Hepatocyte (in vitro differentiated cells): ENCODE measurements at regions not wholly inside any gene's neighbourhood (a gene's known extent, or its start where the extent isn't known, plus 50 kb on each side); places are given as distances from the start of the nearest gene placed in this dataset.

Experiments
- DNase-seq: peaks from one replicate; pipeline ENCODE4 v3.0.0-alpha.2; 2016; ENCODE audit warnings: low spot score
- H2AFZ ChIP-seq: fragments of 200-600 bp; sonication (generic); 2 replicates; pipeline ENCODE4 v1.6.0; 2016; ENCODE audit warnings: antibody characterized with exemption, mild to moderate bottlenecking
- H3K27ac ChIP-seq: fragments of 200-600 bp; sonication (generic); 2 replicates; pipeline ENCODE4 v1.5.1; 2016; ENCODE audit warnings: mild to moderate bottlenecking
- H3K27me3 ChIP-seq: fragments of 200-600 bp; sonication (generic); 2 replicates; pipeline ENCODE4 v1.6.1; 2016
- H3K36me3 ChIP-seq: fragments of 200-600 bp; sonication (generic); replicated peaks from 2 replicates; pipeline ENCODE4 v1.5.1; 2016; ENCODE audit warnings: low read depth; ENCODE audit not compliant: insufficient read depth
- H3K4me1 ChIP-seq: fragments of 200-600 bp; sonication (generic); 2 replicates; pipeline ENCODE4 v1.5.1; 2016; ENCODE audit warnings: mild to moderate bottlenecking, moderate library complexity; ENCODE audit not compliant: insufficient read depth
- H3K4me2 ChIP-seq: fragments of 200-600 bp; sonication (generic); 2 replicates; pipeline ENCODE4 v1.6.0; 2016
- H3K4me3 ChIP-seq: fragments of 200-600 bp; sonication (generic); 2 replicates; pipeline ENCODE4 v1.5.1; 2016; ENCODE audit warnings: mild to moderate bottlenecking
- H3K79me2 ChIP-seq: fragments of 200-600 bp; sonication (generic); 2 replicates; pipeline ENCODE4 v1.6.0; 2017; ENCODE audit warnings: mild to moderate bottlenecking
- H3K9me2 ChIP-seq: fragments of 200-600 bp; sonication (generic); replicated peaks from 2 replicates; pipeline ENCODE4 v1.6.0; 2017; ENCODE audit warnings: mild to moderate bottlenecking; ENCODE audit not compliant: insufficient read depth
- H3K9me3 ChIP-seq: fragments of 200-600 bp; sonication (generic); 2 replicates; pipeline ENCODE4 v1.5.1; 2016; ENCODE audit warnings: low read depth, mild to moderate bottlenecking
- H4K20me1 ChIP-seq: fragments of 200-600 bp; sonication (generic); 2 replicates; pipeline ENCODE4 v1.6.0; 2016; ENCODE audit warnings: mild to moderate bottlenecking; ENCODE audit not compliant: insufficient read depth, poor library complexity, severe bottlenecking
- EZH2 ChIP-seq: fragments of 200-600 bp; sonication (generic); IDR thresholded peaks from 2 replicates; pipeline ENCODE4 v1.6.1; 2016; ENCODE audit warnings: antibody characterized with exemption, mild to moderate bottlenecking, borderline replicate concordance
- EZH2phosphoT487 ChIP-seq: fragments of 200-600 bp; sonication (generic); IDR thresholded peaks from one replicate; pipeline ENCODE4 v1.6.1; 2018; ENCODE audit warnings: antibody characterized with exemption, mild to moderate bottlenecking, low read depth, moderate library complexity; ENCODE audit not compliant: unreplicated experiment, severe bottlenecking
- WGBS: methylation state at CpG from one replicate; pipeline ENCODE4 v1.1.6; 2016; ENCODE audit warnings: low lambda C conversion rate; ENCODE audit errors: missing lambda C conversion rate; 5-methylcytosine and 5-hydroxymethylcytosine counted together
- TF ChIP-seq, protein P1 (sequence below): fragments of 200-600 bp; sonication (generic); IDR thresholded peaks from 2 replicates; pipeline ENCODE4 v1.5.1; 2016; ENCODE audit warnings: antibody characterized with exemption, mild to moderate bottlenecking; ENCODE audit not compliant: poor library complexity

DNA sequence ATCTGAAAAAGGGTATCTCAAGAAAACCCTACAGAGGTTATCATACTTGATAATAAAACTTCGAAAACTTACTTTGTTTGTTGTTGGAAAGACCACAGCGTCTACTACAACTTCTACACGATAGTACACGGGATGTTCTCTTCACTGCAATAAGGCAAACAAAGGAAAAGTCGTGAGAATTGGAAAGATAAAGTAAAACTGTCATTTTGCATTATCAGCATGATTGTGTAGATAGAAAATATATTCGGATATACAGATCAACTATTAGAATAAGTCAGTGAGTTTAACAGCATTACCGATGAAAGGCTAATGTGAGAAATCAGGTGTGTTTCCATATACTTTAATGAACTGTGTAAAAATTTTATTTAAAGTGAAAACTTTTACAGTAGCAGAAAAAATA lies 287.4 kb downstream of the KLF6 start:
- no peak for DNase-seq
- H3K4me1 ChIP-seq: no peaks in the 10 kb centered on the region
- H3K36me3 ChIP-seq: no peaks in the 10 kb centered on the region
- no peak overlapping the region for H3K4me2 ChIP-seq
- H3K79me2 ChIP-seq: no peaks in the 10 kb centered on the region
- no peaks in the 10 kb centered on the region for H3K27me3 ChIP-seq
- no peak overlapping the region for H3K4me3 ChIP-seq
- no peaks in the 10 kb centered on the region for H4K20me1 ChIP-seq
- no peaks in the 10 kb centered on the region for H3K9me3 ChIP-seq
- H3K9me2 ChIP-seq: no peaks in the 10 kb centered on the region
- H2AFZ ChIP-seq: no peak overlapping the region
- 58% methylated on average over 7 of the region's 7 CpGs for WGBS
- no peak overlapping the region for H3K27ac ChIP-seq
- TF ChIP-seq EZH2phosphoT487 (no peak), EZH2 (no peak)
- TF ChIP-seq, protein P1, sequence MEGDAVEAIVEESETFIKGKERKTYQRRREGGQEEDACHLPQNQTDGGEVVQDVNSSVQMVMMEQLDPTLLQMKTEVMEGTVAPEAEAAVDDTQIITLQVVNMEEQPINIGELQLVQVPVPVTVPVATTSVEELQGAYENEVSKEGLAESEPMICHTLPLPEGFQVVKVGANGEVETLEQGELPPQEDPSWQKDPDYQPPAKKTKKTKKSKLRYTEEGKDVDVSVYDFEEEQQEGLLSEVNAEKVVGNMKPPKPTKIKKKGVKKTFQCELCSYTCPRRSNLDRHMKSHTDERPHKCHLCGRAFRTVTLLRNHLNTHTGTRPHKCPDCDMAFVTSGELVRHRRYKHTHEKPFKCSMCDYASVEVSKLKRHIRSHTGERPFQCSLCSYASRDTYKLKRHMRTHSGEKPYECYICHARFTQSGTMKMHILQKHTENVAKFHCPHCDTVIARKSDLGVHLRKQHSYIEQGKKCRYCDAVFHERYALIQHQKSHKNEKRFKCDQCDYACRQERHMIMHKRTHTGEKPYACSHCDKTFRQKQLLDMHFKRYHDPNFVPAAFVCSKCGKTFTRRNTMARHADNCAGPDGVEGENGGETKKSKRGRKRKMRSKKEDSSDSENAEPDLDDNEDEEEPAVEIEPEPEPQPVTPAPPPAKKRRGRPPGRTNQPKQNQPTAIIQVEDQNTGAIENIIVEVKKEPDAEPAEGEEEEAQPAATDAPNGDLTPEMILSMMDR: no peak

DNA sequence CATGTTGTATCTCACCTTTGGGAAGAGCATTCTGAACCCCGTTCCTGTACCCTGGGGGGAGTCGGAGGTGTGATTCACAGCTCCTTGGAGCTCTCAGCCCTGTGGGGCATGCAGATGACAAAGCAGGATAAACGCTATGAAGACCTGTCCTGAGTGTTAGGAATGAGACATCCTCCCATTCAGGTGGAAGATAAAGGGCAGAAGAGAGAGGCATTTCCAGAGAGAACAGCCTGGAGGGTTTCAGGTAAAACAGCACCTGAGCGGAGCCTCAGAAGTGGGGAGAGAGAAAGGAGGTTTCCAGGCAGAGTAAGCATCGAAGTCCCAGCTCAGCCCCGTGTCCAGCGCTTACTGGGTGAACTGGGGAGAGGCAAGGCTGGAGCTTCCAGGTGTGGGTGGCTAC lies 288.9 kb downstream of the KLF6 start:
- H3K4me1 ChIP-seq: no peaks in the 10 kb centered on the region
- no peaks in the 10 kb centered on the region for H3K36me3 ChIP-seq
- no peak overlapping the region for H3K4me2 ChIP-seq
- H3K27ac ChIP-seq: no peak overlapping the region
- no peak for DNase-seq
- no peaks in the 10 kb centered on the region for H3K9me3 ChIP-seq
- WGBS: 67% methylated on average over 7 of the region's 7 CpGs
- no peaks in the 10 kb centered on the region for H3K79me2 ChIP-seq
- no peak overlapping the region for H3K4me3 ChIP-seq
- no peaks in the 10 kb centered on the region for H4K20me1 ChIP-seq
- TF ChIP-seq EZH2phosphoT487: no peak
- TF ChIP-seq EZH2: no peak
- TF ChIP-seq, protein P1: no peak
- H3K9me2 ChIP-seq: no peaks in the 10 kb centered on the region
- no peaks in the 10 kb centered on the region for H3K27me3 ChIP-seq
- H2AFZ ChIP-seq: no peak overlapping the region

DNA sequence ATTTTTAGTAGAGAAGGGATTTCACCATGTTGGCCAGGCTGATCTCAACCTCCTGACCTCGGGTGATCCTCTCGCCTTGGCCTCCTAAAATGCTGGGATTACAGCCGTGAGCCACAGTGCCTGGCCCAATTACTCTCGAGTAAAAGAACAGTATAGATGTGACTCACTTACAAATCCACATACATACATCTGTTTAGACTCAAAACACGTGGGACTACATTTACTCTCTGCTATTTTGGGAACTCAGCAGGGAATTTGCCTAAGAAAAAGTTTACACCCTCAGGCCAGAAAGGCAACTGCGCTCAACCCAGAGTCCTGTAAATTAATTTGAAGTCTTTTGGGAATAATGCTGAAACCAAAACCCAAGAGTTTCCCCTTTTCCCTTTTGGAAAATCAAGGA lies 289.7 kb downstream of the KLF6 start:
- Histone ChIP-seq H3K27ac (no peak overlapping the region), H3K4me1 (no peaks in the 10 kb centered on the region), H3K9me2 (no peaks in the 10 kb centered on the region), H3K9me3 (no peaks in the 10 kb centered on the region), H3K27me3 (no peaks in the 10 kb centered on the region), H4K20me1 (no peaks in the 10 kb centered on the region), H3K36me3 (no peaks in the 10 kb centered on the region), H3K79me2 (no peaks in the 10 kb centered on the region), H3K4me2 (no peak overlapping the region), H2AFZ (no peak overlapping the region), H3K4me3 (no peak overlapping the region)
- whole genome bisulfite sequencing: 58% methylated on average over 6 of the region's 6 CpGs
- TF ChIP-seq EZH2: no peak
- TF ChIP-seq EZH2phosphoT487: no peak
- TF ChIP-seq, protein P1: no peak
- DNase-seq: no peak

DNA sequence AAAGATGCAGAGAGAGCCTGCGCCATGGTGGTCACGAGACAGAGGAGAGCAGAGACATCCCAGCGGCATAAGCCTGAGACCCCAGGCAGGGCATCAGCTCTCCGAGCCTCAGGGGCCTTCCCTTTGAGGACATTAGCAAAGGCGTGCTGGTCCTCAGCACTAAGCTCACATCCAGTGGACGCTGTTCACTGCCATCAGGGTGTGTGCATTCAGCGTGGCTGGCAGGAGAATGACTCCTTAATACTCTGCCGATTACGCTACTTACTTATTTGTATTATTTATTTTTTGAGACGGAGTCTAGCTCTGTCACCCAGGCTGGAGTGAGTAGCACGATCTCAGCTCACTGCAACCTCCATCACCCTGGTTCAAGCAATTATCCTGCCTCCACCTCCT lies 290.2 kb downstream of the KLF6 start:
- H3K79me2 ChIP-seq: no peaks in the 10 kb centered on the region
- no peaks in the 10 kb centered on the region for H3K9me2 ChIP-seq
- H3K27me3 ChIP-seq: no peaks in the 10 kb centered on the region
- no peak overlapping the region for H2AFZ ChIP-seq
- peak overlapping the region; percentile 4 for H3K27ac ChIP-seq
- TF ChIP-seq EZH2: no peak
- TF ChIP-seq EZH2phosphoT487: no peak
- TF ChIP-seq, protein P1: no peak
- H3K4me3 ChIP-seq: no peak overlapping the region
- no peak overlapping the region for H3K4me2 ChIP-seq
- no peak for DNase-seq
- no peaks in the 10 kb centered on the region for H3K9me3 ChIP-seq
- WGBS: 95% methylated on average over 11 of the region's 11 CpGs
- no peaks in the 10 kb centered on the region for H3K4me1 ChIP-seq
- no peaks in the 10 kb centered on the region for H4K20me1 ChIP-seq
- H3K36me3 ChIP-seq: no peaks in the 10 kb centered on the region
